ENCODE measurements at regions not wholly inside any gene's neighbourhood (a gene's known extent, or its start where the extent isn't known, plus 50 kb on each side); places are given as distances from the start of the nearest gene placed in this dataset.

DNA sequence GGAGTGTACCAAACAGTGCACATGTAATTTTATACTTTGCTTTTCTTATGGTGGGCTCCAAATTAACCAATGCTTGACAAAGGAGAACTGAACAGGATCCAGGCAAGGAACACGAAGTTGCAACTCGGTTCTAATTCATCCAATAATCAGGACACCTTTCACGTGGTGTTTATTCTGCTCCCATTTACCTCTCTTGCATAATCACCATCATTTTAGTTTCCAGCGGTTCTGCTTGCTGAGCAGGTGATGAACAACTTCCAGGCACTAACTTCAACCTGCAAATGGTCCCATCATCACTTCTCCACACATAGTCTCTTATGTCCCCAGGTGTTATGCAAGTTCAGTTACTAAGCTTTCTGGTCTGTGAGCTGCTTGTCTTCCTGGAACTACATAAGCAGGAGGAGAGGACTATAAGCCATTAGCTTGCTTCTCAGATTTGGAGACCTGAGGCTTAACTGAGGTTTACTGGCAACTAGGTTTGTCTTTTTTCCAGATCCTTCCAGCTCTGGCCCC, 326.8 kb upstream of the SLC30A5 start:
- Histone ChIP-seq H3K4me1 (ENCODE audit: control insufficient read depth, insufficient read depth, low read length) (no peaks in the 10 kb centered on the region), H3K27ac (ENCODE audit: extremely low read depth, low read depth, low read length) (no peak overlapping the region), H3K4me3 (ENCODE audit: low read depth, low read length) (no peak overlapping the region), H3K36me3 (ENCODE audit: control insufficient read depth in 2 of 2, insufficient read depth in 1 of 2, low read length in 2 of 2) (no peaks in the 10 kb centered on the region), H3K9me3 (ENCODE audit: control insufficient read depth, insufficient read depth, low read depth, low read length) (no peaks in the 10 kb centered on the region)
- TF ChIP-seq, protein P1, sequence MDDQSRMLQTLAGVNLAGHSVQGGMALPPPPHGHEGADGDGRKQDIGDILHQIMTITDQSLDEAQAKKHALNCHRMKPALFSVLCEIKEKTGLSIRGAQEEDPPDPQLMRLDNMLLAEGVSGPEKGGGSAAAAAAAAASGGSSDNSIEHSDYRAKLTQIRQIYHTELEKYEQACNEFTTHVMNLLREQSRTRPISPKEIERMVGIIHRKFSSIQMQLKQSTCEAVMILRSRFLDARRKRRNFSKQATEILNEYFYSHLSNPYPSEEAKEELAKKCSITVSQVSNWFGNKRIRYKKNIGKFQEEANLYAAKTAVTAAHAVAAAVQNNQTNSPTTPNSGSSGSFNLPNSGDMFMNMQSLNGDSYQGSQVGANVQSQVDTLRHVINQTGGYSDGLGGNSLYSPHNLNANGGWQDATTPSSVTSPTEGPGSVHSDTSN (CRISPR knock-in tag; IDR thresholded peaks at IDR 0.05): no peak
- no peak for TF ChIP-seq ZNF311 (tag by site-specific recombination; IDR thresholded peaks at IDR 0.05; ENCODE audit: borderline replicate concordance)
- TF ChIP-seq ZNF747 (tag by site-specific recombination; IDR thresholded peaks at IDR 0.05): no peak
- TF ChIP-seq, protein P2, sequence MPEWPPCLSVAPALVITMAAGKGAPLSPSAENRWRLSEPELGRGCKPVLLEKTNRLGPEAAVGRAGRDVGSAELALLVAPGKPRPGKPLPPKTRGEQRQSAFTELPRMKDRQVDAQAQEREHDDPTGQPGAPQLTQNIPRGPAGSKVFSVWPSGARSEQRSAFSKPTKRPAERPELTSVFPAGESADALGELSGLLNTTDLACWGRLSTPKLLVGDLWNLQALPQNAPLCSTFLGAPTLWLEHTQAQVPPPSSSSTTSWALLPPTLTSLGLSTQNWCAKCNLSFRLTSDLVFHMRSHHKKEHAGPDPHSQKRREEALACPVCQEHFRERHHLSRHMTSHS (tag by site-specific recombination; IDR thresholded peaks at IDR 0.05): no peak
- no peak for TF ChIP-seq ZNF175 (tag by site-specific recombination; IDR thresholded peaks at IDR 0.05)
- TF ChIP-seq, protein P3, sequence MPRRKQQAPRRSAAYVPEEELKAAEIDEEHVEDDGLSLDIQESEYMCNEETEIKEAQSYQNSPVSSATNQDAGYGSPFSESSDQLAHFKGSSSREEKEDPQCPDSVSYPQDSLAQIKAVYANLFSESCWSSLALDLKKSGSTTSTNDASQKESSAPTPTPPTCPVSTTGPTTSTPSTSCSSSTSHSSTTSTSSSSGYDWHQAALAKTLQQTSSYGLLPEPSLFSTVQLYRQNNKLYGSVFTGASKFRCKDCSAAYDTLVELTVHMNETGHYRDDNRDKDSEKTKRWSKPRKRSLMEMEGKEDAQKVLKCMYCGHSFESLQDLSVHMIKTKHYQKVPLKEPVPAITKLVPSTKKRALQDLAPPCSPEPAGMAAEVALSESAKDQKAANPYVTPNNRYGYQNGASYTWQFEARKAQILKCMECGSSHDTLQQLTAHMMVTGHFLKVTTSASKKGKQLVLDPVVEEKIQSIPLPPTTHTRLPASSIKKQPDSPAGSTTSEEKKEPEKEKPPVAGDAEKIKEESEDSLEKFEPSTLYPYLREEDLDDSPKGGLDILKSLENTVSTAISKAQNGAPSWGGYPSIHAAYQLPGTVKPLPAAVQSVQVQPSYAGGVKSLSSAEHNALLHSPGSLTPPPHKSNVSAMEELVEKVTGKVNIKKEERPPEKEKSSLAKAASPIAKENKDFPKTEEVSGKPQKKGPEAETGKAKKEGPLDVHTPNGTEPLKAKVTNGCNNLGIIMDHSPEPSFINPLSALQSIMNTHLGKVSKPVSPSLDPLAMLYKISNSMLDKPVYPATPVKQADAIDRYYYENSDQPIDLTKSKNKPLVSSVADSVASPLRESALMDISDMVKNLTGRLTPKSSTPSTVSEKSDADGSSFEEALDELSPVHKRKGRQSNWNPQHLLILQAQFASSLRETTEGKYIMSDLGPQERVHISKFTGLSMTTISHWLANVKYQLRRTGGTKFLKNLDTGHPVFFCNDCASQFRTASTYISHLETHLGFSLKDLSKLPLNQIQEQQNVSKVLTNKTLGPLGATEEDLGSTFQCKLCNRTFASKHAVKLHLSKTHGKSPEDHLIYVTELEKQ (tag by site-specific recombination; IDR thresholded peaks at IDR 0.05; ENCODE audit: borderline replicate concordance): no peak
- TF ChIP-seq, protein P4, sequence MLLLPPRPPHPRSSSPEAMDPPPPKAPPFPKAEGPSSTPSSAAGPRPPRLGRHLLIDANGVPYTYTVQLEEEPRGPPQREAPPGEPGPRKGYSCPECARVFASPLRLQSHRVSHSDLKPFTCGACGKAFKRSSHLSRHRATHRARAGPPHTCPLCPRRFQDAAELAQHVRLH (tag by site-specific recombination; IDR thresholded peaks at IDR 0.05): no peak
- TF ChIP-seq, protein P5, sequence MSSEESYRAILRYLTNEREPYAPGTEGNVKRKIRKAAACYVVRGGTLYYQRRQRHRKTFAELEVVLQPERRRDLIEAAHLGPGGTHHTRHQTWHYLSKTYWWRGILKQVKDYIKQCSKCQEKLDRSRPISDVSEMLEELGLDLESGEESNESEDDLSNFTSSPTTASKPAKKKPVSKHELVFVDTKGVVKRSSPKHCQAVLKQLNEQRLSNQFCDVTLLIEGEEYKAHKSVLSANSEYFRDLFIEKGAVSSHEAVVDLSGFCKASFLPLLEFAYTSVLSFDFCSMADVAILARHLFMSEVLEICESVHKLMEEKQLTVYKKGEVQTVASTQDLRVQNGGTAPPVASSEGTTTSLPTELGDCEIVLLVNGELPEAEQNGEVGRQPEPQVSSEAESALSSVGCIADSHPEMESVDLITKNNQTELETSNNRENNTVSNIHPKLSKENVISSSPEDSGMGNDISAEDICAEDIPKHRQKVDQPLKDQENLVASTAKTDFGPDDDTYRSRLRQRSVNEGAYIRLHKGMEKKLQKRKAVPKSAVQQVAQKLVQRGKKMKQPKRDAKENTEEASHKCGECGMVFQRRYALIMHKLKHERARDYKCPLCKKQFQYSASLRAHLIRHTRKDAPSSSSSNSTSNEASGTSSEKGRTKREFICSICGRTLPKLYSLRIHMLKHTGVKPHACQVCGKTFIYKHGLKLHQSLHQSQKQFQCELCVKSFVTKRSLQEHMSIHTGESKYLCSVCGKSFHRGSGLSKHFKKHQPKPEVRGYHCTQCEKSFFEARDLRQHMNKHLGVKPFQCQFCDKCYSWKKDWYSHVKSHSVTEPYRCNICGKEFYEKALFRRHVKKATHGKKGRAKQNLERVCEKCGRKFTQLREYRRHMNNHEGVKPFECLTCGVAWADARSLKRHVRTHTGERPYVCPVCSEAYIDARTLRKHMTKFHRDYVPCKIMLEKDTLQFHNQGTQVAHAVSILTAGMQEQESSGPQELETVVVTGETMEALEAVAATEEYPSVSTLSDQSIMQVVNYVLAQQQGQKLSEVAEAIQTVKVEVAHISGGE (tag by site-specific recombination; conservative IDR thresholded peaks at IDR 0.05; ENCODE audit: low read depth): no peak
- TF ChIP-seq, protein P6, sequence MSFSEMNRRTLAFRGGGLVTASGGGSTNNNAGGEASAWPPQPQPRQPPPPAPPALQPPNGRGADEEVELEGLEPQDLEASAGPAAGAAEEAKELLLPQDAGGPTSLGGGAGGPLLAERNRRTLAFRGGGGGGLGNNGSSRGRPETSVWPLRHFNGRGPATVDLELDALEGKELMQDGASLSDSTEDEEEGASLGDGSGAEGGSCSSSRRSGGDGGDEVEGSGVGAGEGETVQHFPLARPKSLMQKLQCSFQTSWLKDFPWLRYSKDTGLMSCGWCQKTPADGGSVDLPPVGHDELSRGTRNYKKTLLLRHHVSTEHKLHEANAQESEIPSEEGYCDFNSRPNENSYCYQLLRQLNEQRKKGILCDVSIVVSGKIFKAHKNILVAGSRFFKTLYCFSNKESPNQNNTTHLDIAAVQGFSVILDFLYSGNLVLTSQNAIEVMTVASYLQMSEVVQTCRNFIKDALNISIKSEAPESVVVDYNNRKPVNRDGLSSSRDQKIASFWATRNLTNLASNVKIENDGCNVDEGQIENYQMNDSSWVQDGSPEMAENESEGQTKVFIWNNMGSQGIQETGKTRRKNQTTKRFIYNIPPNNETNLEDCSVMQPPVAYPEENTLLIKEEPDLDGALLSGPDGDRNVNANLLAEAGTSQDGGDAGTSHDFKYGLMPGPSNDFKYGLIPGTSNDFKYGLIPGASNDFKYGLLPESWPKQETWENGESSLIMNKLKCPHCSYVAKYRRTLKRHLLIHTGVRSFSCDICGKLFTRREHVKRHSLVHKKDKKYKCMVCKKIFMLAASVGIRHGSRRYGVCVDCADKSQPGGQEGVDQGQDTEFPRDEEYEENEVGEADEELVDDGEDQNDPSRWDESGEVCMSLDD (tag by site-specific recombination; IDR thresholded peaks at IDR 0.05): no peak
- TF ChIP-seq ZNF707 (tag by site-specific recombination; IDR thresholded peaks at IDR 0.05): no peak
- no peak for TF ChIP-seq ZNF549 (tag by site-specific recombination; IDR thresholded peaks at IDR 0.05)
- TF ChIP-seq ZNF701 (tag by site-specific recombination; IDR thresholded peaks at IDR 0.05): no peak
- no peak for TF ChIP-seq ZNF184 (tag by site-specific recombination; IDR thresholded peaks at IDR 0.05)
- TF ChIP-seq ZNF248 (tag by site-specific recombination; IDR thresholded peaks at IDR 0.05): no peak
- TF ChIP-seq ZNF433 (tag by site-specific recombination; IDR thresholded peaks at IDR 0.05; ENCODE audit: low read depth): no peak
- no peak for TF ChIP-seq KLF9 (tag by site-specific recombination; IDR thresholded peaks at IDR 0.05; ENCODE audit: low read depth)
- TF ChIP-seq, protein P7, sequence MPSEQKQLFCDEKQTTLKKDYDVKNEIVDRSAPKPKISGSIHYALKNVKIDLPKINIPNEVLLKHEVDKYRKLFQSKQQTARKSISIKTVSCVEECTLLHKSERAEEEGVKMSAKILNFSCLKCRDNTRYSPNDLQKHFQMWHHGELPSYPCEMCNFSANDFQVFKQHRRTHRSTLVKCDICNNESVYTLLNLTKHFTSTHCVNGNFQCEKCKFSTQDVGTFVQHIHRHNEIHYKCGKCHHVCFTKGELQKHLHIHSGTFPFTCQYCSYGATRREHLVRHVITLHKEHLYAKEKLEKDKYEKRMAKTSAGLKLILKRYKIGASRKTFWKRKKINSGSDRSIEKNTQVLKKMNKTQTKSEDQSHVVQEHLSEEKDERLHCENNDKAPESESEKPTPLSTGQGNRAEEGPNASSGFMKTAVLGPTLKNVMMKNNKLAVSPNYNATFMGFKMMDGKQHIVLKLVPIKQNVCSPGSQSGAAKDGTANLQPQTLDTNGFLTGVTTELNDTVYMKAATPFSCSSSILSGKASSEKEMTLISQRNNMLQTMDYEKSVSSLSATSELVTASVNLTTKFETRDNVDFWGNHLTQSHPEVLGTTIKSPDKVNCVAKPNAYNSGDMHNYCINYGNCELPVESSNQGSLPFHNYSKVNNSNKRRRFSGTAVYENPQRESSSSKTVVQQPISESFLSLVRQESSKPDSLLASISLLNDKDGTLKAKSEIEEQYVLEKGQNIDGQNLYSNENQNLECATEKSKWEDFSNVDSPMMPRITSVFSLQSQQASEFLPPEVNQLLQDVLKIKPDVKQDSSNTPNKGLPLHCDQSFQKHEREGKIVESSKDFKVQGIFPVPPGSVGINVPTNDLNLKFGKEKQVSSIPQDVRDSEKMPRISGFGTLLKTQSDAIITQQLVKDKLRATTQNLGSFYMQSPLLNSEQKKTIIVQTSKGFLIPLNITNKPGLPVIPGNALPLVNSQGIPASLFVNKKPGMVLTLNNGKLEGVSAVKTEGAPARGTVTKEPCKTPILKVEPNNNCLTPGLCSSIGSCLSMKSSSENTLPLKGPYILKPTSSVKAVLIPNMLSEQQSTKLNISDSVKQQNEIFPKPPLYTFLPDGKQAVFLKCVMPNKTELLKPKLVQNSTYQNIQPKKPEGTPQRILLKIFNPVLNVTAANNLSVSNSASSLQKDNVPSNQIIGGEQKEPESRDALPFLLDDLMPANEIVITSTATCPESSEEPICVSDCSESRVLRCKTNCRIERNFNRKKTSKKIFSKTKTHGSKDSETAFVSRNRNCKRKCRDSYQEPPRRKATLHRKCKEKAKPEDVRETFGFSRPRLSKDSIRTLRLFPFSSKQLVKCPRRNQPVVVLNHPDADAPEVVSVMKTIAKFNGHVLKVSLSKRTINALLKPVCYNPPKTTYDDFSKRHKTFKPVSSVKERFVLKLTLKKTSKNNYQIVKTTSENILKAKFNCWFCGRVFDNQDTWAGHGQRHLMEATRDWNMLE (tag by site-specific recombination; conservative IDR thresholded peaks at IDR 0.05; ENCODE audit: low read depth): no peak
- no peak for TF ChIP-seq ZNF341 (tag by site-specific recombination; IDR thresholded peaks at IDR 0.05; ENCODE audit: low read depth)
- no peak for TF ChIP-seq TRIM28 (IDR thresholded peaks at IDR 0.05; ENCODE audit: borderline replicate concordance, low read length)
- no peak for TF ChIP-seq KLF8 (tag by site-specific recombination; IDR thresholded peaks at IDR 0.05)
- POLR2A ChIA-PET: no interaction called here
- CTCF ChIA-PET: no interaction called here
